ENCODE measurements at regions not wholly inside any gene's neighbourhood (a gene's known extent, or its start where the extent isn't known, plus 50 kb on each side); places are given as distances from the start of the nearest gene placed in this dataset.

GRCh38 chr2:7950035-7950612 lies 731.7 kb upstream of the ID2 start:
- H3K4me3 ChIP-seq: no peak overlapping the region
- peaks cover 0 to 7% (median 0%) of the 10 kb centered on the region in 11 experiments; a peak in 1 of 22 replicates for H3K9me3 ChIP-seq (replicated peaks in 1 of 11)
- no peak overlapping the region for H3K9ac ChIP-seq
- no peak for TF ChIP-seq Cebpa-rat (IDR thresholded peaks at IDR 0.05)
- H4K20me1 ChIP-seq: no peaks in the 10 kb centered on the region
- no peaks in the 10 kb centered on the region for H3K36me3 ChIP-seq
- H3K4me2 ChIP-seq: no peak overlapping the region
- no peaks in the 10 kb centered on the region for H3K27me3 ChIP-seq
- H3K4me1 ChIP-seq: no peaks in the 10 kb centered on the region
- no peak overlapping the region for H3K27ac ChIP-seq

DNA sequence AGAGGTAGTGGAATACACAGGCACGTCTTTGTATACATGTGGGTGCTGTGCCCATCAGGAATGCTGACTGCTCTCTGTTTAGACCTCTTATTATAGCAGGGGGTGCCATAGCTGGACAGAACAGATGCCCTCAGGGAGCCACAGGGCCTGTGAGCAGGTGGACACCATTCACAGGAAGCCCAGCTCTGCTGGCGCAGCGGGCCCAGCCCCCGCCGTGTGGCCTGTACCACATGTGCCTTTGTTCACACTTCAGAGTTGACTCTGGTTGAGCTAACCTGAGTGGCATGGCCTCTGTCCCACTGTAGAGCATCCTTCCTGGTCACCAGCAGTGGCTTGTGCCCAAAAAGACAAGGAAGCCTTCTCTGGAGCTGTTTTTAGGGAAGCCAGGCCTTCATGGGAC lies 730.9 kb upstream of the ID2 start:
- H3K9me3 ChIP-seq (replicated peaks in 1 of 11): peaks cover 0 to 5% (median 0%) of the 10 kb centered on the region in 11 experiments; a peak in 1 of 22 replicates
- no peak for TF ChIP-seq Cebpa-rat (IDR thresholded peaks at IDR 0.05)
- no peak overlapping the region for H3K27ac ChIP-seq
- no peaks in the 10 kb centered on the region for H4K20me1 ChIP-seq
- no peak overlapping the region for H3K9ac ChIP-seq
- no peaks in the 10 kb centered on the region for H3K36me3 ChIP-seq
- H3K4me3 ChIP-seq: no peak overlapping the region
- no peaks in the 10 kb centered on the region for H3K4me1 ChIP-seq
- H3K4me2 ChIP-seq: no peak overlapping the region
- no peaks in the 10 kb centered on the region for H3K27me3 ChIP-seq

DNA sequence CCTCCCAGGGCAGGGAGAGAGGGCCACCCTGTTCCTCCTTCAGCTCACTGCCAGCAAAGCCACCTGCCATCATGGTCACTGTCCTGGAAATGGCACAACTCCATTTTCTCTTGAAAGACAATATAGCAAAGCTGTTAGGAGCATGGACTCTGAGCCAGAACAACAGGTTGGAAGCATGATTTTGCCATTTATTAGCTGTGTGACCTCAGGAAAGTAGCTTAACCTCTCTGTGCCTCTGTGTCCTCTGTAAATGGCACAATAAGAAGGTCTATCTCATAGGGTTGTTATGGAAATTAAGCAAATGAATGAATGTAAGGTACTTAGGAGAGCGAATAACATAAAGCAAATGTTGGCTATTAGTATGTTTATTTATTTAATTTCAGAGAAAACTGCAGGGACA lies 730.4 kb upstream of the ID2 start:
- no peak overlapping the region for H3K27ac ChIP-seq
- no peaks in the 10 kb centered on the region for H4K20me1 ChIP-seq
- TF ChIP-seq Cebpa-rat (IDR thresholded peaks at IDR 0.05): no peak
- no peaks in the 10 kb centered on the region for H3K9me3 ChIP-seq (replicated peaks in 1 of 11)
- no peak overlapping the region for H3K4me2 ChIP-seq
- no peaks in the 10 kb centered on the region for H3K27me3 ChIP-seq
- no peak overlapping the region for H3K4me3 ChIP-seq
- no peaks in the 10 kb centered on the region for H3K4me1 ChIP-seq
- H3K36me3 ChIP-seq: no peaks in the 10 kb centered on the region
- H3K9ac ChIP-seq: no peak overlapping the region

DNA sequence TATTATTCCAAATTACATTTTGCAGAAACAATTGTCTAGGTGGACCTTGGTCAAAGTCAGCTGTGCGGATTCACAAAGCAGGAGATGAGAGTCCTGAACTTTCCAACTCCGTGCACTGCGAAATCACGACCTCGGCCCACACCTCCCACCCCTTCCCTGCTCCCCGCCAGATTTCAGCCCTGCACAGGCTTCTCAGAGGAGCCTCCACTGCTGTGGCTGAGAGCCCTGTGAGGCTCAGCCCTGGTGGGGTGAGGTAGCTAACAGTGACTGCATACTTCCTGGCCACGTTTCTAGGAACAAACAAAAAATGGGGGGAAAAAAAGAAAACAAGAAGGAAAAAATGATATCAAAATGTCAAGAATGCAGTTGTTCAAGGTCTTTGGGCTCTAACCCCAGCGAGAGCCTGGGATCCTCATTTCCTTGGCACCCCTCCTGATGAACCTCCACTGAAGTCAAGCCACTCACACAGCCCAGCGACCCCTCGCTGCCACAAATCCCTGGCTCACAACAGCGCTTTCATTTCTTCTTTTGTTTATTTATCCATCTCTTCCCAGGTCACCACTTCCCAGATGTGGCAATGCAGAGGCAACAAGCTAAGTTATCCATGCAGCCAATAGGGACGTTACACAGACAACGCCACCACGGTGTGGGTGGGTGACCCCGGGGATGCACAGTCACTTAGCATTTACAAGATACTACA lies 729.7 kb upstream of the ID2 start:
- no peak overlapping the region for H3K4me3 ChIP-seq
- H3K27ac ChIP-seq: no peak overlapping the region
- no peak overlapping the region for H3K4me2 ChIP-seq
- H3K4me1 ChIP-seq: no peaks in the 10 kb centered on the region
- H3K9ac ChIP-seq: no peak overlapping the region
- H3K9me3 ChIP-seq (replicated peaks in 1 of 11): no peaks in the 10 kb centered on the region
- no peaks in the 10 kb centered on the region for H4K20me1 ChIP-seq
- no peak for TF ChIP-seq Cebpa-rat (IDR thresholded peaks at IDR 0.05)
- H3K27me3 ChIP-seq: no peaks in the 10 kb centered on the region
- no peaks in the 10 kb centered on the region for H3K36me3 ChIP-seq

DNA sequence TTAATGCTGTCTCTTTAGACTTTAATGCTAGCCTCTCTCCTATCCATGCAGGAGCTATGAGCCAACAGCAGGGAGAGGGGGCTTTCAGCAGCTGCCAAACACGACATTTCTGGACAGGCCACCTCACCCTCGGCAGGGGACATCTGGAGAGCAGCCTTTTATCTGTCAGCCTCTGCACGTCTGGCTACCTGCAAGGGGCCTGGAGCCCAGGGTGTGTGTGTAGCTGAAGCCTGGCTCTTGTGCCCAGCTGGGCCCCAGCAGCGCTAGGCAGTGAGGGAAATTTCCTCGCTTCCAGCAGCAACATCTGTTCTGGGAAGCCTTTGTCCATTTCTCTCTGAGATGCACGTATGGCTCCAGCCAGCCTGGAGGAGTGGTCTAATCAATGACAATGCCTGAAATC lies 728.7 kb upstream of the ID2 start:
- Histone ChIP-seq H3K27ac (no peak overlapping the region), H3K9ac (no peak overlapping the region), H3K36me3 (no peaks in the 10 kb centered on the region), H3K4me3 (no peak overlapping the region), H3K9me3 (replicated peaks in 1 of 11) (no peaks in the 10 kb centered on the region), H4K20me1 (no peaks in the 10 kb centered on the region), H3K4me1 (no peaks in the 10 kb centered on the region), H3K4me2 (no peak overlapping the region), H3K27me3 (no peaks in the 10 kb centered on the region)
- no peak for TF ChIP-seq Cebpa-rat (IDR thresholded peaks at IDR 0.05)

DNA sequence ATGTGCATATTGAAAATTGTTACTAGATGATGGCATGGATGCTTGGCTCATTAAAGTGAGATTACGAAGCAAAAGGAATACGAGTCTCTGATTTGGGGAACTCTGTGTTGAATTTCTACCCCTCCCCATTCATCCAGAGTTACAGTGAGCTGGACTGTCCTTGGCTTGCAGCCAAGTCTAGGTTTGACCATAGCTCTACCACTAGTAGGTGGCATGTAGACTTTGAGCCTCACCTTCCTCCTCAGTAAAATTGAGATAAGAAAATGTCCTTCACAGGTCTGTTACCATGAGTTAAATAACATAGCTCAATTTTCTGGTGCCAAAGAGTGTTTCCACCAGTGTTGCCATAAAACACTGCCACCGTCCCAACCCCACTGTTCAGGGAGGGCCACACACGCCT lies 727.6 kb upstream of the ID2 start:
- H3K9ac ChIP-seq: no peak overlapping the region
- no peaks in the 10 kb centered on the region for H3K27me3 ChIP-seq
- no peaks in the 10 kb centered on the region for H3K9me3 ChIP-seq (replicated peaks in 1 of 11)
- H3K4me1 ChIP-seq: no peaks in the 10 kb centered on the region
- no peaks in the 10 kb centered on the region for H3K36me3 ChIP-seq
- no peak overlapping the region for H3K27ac ChIP-seq
- TF ChIP-seq Cebpa-rat (IDR thresholded peaks at IDR 0.05): no peak
- H3K4me2 ChIP-seq: no peak overlapping the region
- H3K4me3 ChIP-seq: no peak overlapping the region
- H4K20me1 ChIP-seq: no peaks in the 10 kb centered on the region

- Histone ChIP-seq H4K20me1 (no peaks in the 10 kb centered on the region), H3K9ac (no peak overlapping the region), H3K4me1 (no peaks in the 10 kb centered on the region), H3K4me3 (no peak overlapping the region), H3K4me2 (no peak overlapping the region), H3K27ac (no peak overlapping the region), H3K36me3 (no peaks in the 10 kb centered on the region), H3K9me3 (replicated peaks in 1 of 11) (no peaks in the 10 kb centered on the region), H3K27me3 (no peaks in the 10 kb centered on the region)
- TF ChIP-seq Cebpa-rat (IDR thresholded peaks at IDR 0.05): no peak
Observed at GRCh38 chr2:7956126-7956689, 725.6 kb upstream of the ID2 start.

GRCh38 chr2:7961550-7961949 lies 720.3 kb upstream of the ID2 start:
- Histone ChIP-seq H3K9me3 (replicated peaks in 1 of 11) (no peaks in the 10 kb centered on the region), H3K4me1 (no peaks in the 10 kb centered on the region), H4K20me1 (no peaks in the 10 kb centered on the region), H3K36me3 (no peaks in the 10 kb centered on the region), H3K27ac (no peak overlapping the region), H3K4me2 (no peak overlapping the region), H3K9ac (no peak overlapping the region), H3K27me3 (no peaks in the 10 kb centered on the region), H3K4me3 (no peak overlapping the region)
- TF ChIP-seq Cebpa-rat (IDR thresholded peaks at IDR 0.05): no peak

- no peaks in the 10 kb centered on the region for H3K4me1 ChIP-seq
- TF ChIP-seq Cebpa-rat (IDR thresholded peaks at IDR 0.05): no peak
- no peaks in the 10 kb centered on the region for H4K20me1 ChIP-seq
Observed at GRCh38 chr2:7962161-7962560, 719.7 kb upstream of the ID2 start.

GRCh38 chr2:7963787-7964186 lies 718.1 kb upstream of the ID2 start:
- no peak overlapping the region for H3K4me3 ChIP-seq
- H3K27ac ChIP-seq: no peak overlapping the region
- no peaks in the 10 kb centered on the region for H3K27me3 ChIP-seq
- no peak overlapping the region for H3K4me2 ChIP-seq
- TF ChIP-seq Cebpa-rat (IDR thresholded peaks at IDR 0.05): no peak
- no peak overlapping the region for H3K9ac ChIP-seq
- no peaks in the 10 kb centered on the region for H3K9me3 ChIP-seq (replicated peaks in 1 of 11)
- no peaks in the 10 kb centered on the region for H3K4me1 ChIP-seq
- no peaks in the 10 kb centered on the region for H3K36me3 ChIP-seq
- no peaks in the 10 kb centered on the region for H4K20me1 ChIP-seq

More at GRCh38 chr2:7962161-7962560, 719.7 kb upstream of the ID2 start:
- H3K4me2 ChIP-seq: no peak overlapping the region
- no peak overlapping the region for H3K27ac ChIP-seq
- no peak overlapping the region for H3K4me3 ChIP-seq
- H3K9me3 ChIP-seq (replicated peaks in 1 of 11): no peaks in the 10 kb centered on the region
- no peaks in the 10 kb centered on the region for H3K36me3 ChIP-seq
- no peaks in the 10 kb centered on the region for H3K27me3 ChIP-seq
- H3K9ac ChIP-seq: no peak overlapping the region

Data from BLaER1 treated with 17β-estradiol and CSF1 and Interleukin-3, amounts not matched to agents 10 nM and 100 nM (cell line).